Panc1 (cell line): ENCODE measurements at regions not wholly inside any gene's neighbourhood (a gene's known extent, or its start where the extent isn't known, plus 50 kb on each side); places are given as distances from the start of the nearest gene placed in this dataset.

Experiments
- CTCF ChIP-seq: fragments of 450-650 bp; IDR thresholded peaks from 2 replicates; pipeline ENCODE4 v1.5.1; 2017; ENCODE audit warnings: mild to moderate bottlenecking
- POLR2AphosphoS5 ChIP-seq: IDR thresholded peaks from 2 replicates; pipeline ENCODE4 v1.6.1; 2012; ENCODE audit warnings: mild to moderate bottlenecking, low read depth, low read length, moderate library complexity
- SIN3A ChIP-seq: IDR thresholded peaks from 2 replicates; pipeline ENCODE4 v1.6.1; 2012; ENCODE audit warnings: low read depth, mild to moderate bottlenecking, low read length, moderate library complexity, borderline replicate concordance; ENCODE audit not compliant: insufficient read depth
- TCF7L2 ChIP-seq: IDR thresholded peaks from 2 replicates; pipeline ENCODE4 v1.6.1; 2011; ENCODE audit warnings: mild to moderate bottlenecking, low read depth, low read length, inconsistent platforms
- TF ChIP-seq, protein P1 (sequence below), 2 experiments: IDR thresholded peaks; 2 replicates each; pipeline ENCODE4 v1.6.1; 2011 to 2012; ENCODE audit warnings: low read depth in 2 of 2, control low read depth in 1 of 2, low read length in 1 of 2, mild to moderate bottlenecking in 1 of 2, moderate library complexity in 1 of 2; ENCODE audit not compliant: insufficient read depth in 1 of 2

DNA sequence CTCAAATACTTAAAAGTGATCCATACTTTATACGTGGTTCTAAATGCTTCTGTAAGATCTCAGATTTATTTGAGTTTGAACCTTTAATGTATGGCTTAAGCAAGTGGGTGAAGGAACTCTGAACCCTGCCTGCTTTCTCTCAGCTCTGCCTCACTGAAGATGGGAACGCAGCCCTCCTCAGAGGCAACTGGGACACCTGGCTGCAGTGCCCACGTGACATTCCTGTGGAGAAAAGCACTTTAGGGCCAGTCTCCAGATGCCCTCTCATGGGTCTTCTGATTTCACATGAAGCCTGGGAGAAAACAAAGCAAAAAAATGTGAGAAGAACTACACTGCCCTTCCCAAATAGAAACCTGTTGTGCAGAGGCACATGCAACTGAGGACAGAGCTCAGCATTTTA, 242.6 kb upstream of the ANKRD30A start:
- TF ChIP-seq CTCF, result no peak
- TF ChIP-seq POLR2AphosphoS5, result no peak
- no peak for TF ChIP-seq SIN3A
- TF ChIP-seq, protein P1, sequence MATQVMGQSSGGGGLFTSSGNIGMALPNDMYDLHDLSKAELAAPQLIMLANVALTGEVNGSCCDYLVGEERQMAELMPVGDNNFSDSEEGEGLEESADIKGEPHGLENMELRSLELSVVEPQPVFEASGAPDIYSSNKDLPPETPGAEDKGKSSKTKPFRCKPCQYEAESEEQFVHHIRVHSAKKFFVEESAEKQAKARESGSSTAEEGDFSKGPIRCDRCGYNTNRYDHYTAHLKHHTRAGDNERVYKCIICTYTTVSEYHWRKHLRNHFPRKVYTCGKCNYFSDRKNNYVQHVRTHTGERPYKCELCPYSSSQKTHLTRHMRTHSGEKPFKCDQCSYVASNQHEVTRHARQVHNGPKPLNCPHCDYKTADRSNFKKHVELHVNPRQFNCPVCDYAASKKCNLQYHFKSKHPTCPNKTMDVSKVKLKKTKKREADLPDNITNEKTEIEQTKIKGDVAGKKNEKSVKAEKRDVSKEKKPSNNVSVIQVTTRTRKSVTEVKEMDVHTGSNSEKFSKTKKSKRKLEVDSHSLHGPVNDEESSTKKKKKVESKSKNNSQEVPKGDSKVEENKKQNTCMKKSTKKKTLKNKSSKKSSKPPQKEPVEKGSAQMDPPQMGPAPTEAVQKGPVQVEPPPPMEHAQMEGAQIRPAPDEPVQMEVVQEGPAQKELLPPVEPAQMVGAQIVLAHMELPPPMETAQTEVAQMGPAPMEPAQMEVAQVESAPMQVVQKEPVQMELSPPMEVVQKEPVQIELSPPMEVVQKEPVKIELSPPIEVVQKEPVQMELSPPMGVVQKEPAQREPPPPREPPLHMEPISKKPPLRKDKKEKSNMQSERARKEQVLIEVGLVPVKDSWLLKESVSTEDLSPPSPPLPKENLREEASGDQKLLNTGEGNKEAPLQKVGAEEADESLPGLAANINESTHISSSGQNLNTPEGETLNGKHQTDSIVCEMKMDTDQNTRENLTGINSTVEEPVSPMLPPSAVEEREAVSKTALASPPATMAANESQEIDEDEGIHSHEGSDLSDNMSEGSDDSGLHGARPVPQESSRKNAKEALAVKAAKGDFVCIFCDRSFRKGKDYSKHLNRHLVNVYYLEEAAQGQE (IDR thresholded peaks at IDR 0.05; ENCODE audit: insufficient read depth in 1 of 2, low read depth in 2 of 2, low read length in 1 of 2), result no peak
- no peak for TF ChIP-seq TCF7L2
